Endothelial cell of hepatic sinusoid (primary cell): ENCODE measurements at regions not wholly inside any gene's neighbourhood (a gene's known extent, or its start where the extent isn't known, plus 50 kb on each side); places are given as distances from the start of the nearest gene placed in this dataset.

Experiments used
- in situ Hi-C: cut with HindIII; loops from 2 replicates; pipeline ENCODE4 v1.10.0; 2017; ENCODE audit warnings: low sequenced_read_pairs

DNA sequence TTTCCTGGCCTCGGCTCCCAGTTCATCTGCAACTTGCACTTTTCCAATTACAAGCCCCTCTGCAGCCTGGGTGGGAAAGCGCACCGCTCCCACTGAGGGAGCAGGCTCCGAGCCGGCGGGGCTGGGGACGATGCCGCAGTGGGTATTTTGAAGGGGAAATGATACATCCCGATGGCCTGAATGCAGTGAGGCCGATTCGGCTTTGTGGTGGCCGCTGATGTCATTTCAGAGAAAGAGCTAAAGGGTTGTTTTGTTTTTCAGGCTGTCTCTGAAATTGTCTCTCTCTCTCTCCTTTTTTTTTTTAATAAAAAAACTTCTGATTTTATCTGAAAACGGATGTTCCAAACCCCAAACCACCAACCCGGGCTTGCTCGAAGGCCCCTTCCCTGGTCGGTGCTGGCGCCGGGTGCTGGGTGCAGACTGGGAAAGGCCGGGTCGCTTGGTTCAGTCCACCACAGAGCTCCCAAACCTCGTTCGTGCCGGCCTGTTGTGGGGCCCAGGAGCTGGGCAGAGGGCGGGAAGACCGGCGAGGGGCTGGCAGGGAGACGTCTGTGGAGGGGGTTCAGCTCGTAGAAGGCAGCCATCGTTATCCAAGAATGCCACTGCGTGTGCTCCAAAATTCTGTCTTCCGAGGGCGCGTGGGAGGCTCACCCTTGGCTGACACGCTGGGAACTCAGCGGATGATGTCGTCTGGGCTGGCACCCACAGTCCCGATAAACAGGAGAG is 102.8 kb downstream of the FOXL1 start:
- in situ Hi-C loops, result no loop called here

DNA sequence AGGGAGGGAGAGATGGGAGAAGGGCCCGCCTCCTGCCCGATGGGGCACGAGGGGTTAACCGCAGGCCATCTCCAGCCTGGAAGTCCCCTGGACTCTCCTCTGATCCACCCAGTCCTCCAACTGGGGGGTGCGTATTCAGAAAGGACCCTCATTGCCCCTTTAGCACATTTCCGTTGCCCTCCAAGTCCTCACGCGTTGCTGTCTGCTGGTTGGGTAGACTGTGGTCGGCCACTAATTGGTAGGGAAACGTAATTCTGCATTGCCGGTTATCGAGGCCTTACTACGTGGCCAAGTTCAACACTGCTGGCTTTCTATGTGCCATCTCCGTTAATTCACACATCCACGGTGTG is 103.4 kb downstream of the FOXL1 start:
- in situ Hi-C loops, result no loop called here

DNA sequence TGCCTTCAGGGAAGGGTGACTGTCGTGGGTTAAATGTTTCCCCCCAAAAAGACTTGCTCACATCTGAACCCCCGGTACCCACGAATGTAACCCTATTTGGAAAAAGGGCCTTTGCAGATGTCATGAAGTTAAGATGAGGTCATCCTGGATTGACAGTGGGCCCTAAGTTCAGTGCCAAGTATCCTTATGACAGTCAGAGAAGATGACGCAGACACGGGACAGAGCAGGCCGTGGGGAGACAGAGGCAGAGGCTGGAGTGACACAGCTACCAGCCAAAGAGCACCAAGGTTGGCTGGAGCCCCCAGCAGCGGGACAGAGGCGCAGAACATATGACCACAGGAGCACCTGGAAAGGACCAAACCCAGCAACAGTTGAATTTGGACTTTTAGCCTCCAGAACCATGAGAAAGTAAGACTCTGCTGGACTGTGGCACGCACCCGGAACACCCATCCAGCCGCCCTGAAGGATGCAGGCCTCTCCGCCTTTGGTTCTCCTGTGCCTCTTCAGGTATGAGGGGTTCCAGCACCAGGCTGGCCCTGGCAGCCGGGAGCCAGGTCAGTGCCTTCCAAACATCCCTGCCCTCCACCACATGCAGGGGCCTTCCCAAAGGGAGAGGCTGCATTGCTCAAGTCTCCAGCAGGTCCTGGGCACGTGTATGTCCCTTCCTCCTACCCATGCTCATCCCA is 104.0 kb downstream of the FOXL1 start:
- in situ Hi-C loops, result no loop called here

- in situ Hi-C loops, result no loop called here
These were observed 105.3 kb downstream of the FOXL1 start for GRCh38 chr16:86683441-86684194.

DNA sequence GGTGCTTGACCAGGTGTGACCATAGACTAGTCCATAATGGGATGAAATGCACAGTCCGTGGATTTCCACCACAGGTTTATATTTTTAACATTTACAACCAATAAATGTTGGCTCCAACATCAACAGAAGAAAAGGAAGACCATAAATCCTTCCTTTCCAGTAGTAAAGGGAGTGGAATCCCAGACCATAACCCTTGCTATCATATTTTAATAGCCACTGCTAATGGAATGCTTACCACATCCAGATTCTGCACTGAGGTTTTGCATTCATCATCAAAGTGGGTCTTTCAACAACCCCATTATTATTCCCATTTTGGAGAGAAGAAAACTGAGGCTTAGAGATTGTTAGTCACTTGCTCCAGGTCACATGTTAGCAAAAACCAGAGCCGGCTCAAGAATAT is 106.7 kb downstream of the FOXL1 start:
- in situ Hi-C loops, result no loop called here

GRCh38 chr16:86690970-86691369 is 112.6 kb downstream of the FOXL1 start:
- in situ Hi-C loops, result no loop called here

- in situ Hi-C loops, result no loop called here
These were observed 114.1 kb downstream of the FOXL1 start for GRCh38 chr16:86692426-86692825.

DNA sequence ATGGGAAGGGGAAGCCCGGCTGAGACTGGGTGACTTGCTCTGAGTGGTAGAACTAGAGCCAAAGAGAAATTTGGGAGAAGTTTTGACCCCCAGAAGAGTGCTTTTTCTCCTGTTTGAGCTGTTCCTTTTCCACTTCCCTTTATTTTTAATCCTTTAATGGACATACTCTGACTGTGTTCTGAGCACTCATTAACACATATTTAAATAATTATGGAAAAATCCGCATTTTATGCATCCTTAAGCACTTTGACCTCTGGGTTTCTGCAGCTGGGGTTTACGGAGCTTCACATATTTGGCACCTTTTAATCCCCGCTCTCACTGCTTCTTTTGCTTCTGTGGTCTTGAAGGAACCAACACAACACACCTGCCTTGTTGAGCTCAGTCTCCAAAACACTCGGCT is 114.7 kb downstream of the FOXL1 start:
- in situ Hi-C loops, result no loop called here

GRCh38 chr16:86697715-86698114 is 119.4 kb downstream of the FOXL1 start:
- in situ Hi-C loops, result no loop called here

DNA sequence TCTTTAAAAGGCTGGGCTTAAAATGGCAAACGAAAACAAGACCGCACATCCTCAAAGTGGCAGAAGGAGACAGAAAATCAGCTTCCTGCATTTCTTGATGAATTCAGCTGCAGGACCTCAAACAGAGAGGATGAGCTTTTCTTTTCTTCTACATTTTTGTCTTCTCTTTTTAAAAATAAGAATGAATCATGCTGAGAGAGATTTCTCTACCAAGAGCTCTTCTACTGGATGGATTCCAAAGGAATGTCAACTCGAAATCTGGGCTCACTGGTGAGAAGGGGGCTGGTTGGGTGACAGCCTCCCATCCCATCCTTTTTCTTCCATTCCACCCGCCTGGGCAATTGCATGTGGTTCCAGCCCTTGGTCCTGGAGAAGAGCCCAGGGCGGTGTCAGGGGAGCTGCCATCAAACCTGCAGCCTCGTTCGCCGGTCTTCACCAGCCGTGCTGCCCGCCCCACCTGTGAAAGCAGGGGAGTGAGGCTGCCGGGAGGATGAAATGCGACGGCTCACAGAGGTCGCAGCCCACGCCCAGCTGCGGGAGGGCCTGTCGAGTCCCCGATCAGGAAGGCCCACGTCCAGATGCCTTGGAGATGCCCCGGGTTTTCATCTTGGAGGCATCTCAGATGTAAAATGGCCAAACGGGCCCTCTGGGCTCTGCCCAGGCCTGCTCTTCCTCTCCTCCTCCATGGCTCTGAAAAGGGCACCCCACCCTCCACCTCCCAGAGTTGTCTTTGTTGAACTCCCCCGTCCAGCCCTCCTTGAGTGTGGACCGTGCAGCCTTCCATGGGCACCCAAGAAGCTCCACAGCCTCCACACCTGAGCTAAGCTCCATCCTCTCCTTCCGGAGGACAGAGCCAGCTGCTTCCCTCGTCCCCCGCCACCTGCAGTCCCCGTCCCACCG is 121.9 kb downstream of the FOXL1 start:
- in situ Hi-C loops, result no loop called here

GRCh38 chr16:86701286-86701975 is 123.1 kb downstream of the FOXL1 start:
- in situ Hi-C loops, result no loop called here

GRCh38 chr16:86702824-86703588 is 124.7 kb downstream of the FOXL1 start:
- in situ Hi-C loops, result no loop called here

- in situ Hi-C loops, result no loop called here
These were observed 126.2 kb downstream of the FOXL1 start for GRCh38 chr16:86704516-86704915.

DNA sequence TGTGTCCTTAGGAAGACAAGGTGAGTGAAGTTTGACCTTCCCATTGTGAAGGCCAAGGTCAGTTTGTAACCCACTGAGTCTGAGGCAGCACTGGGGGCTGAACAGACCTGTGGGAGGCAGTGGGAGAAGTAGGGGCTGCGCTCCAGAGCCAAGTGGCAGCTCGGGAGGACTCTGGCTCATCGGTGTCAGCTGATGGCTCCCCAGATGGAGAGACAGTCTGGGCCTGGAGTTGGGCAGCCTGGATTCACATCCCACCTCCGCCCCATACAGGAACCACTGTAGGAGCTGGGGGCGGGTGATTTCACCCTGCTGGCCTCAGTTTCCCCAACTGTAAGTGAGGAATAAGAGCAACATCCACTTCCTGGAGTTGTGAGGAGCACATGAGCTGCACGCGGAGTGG is 128.4 kb downstream of the FOXL1 start:
- in situ Hi-C loops, result no loop called here

DNA sequence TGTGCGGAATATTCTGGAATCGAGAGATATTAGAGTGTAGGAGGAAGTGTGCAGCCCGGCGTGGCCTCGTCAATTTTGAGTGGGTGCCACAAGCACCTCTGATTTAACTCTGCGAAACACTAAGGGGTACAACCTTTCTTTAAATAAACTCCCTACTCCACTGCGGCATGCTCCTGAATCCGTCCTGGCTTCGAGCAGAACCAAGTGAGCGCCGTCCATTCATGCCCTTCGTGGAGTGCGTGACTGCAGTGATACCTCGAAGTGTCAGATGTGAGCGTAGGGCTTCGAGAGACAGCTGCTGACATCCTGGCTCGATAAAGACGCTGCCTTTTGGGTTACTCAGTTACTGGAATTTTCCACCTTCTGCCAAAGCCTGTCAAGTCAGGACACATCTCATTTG is 128.8 kb downstream of the FOXL1 start:
- in situ Hi-C loops, result no loop called here

- in situ Hi-C loops, result no loop called here
These were observed 129.2 kb downstream of the FOXL1 start for GRCh38 chr16:86707581-86707980.

- in situ Hi-C loops, result no loop called here
These were observed 130.1 kb downstream of the FOXL1 start for GRCh38 chr16:86708431-86708830.

GRCh38 chr16:86709103-86709502 is 130.8 kb downstream of the FOXL1 start:
- in situ Hi-C loops, result no loop called here

- in situ Hi-C loops, result no loop called here
These were observed 131.7 kb downstream of the FOXL1 start for GRCh38 chr16:86709902-86710601.
